GM18511 (cell line): ENCODE measurements at regions not wholly inside any gene's neighbourhood (a gene's known extent, or its start where the extent isn't known, plus 50 kb on each side); places are given as distances from the start of the nearest gene placed in this dataset.

Experiments
- ATAC-seq: cut with Tn5 transposase; IDR thresholded peaks from one replicate; pipeline ENCODE4 v1.9.1; 2021; ENCODE audit warnings: mild to moderate bottlenecking, moderate library complexity; ENCODE audit not compliant: unreplicated experiment

- no peak for ATAC-seq
Observed at GRCh38 chr10:20993830-20994527, 96.9 kb upstream of the NEBL start.

- ATAC-seq, result no peak
Observed at GRCh38 chr10:20993389-20993788, 96.3 kb upstream of the NEBL start.

- ATAC-seq, result no peak
Observed at GRCh38 chr10:20991526-20991925, 94.4 kb upstream of the NEBL start.

GRCh38 chr10:20990604-20991003, 93.5 kb upstream of the NEBL start:
- ATAC-seq, result no peak

- ATAC-seq, result no peak
Observed at GRCh38 chr10:20988357-20988983, 91.4 kb upstream of the NEBL start.

- no peak for ATAC-seq
Observed at GRCh38 chr10:20986049-20986448, 88.9 kb upstream of the NEBL start.

- no peak for ATAC-seq
Observed at GRCh38 chr10:20984662-20985061, 87.6 kb upstream of the NEBL start.

GRCh38 chr10:20981419-20981953, 84.4 kb upstream of the NEBL start:
- ATAC-seq, result no peak

- no peak for ATAC-seq
Observed at GRCh38 chr10:20978617-20979016, 81.5 kb upstream of the NEBL start.

- peak; percentile 32 for ATAC-seq
Observed at GRCh38 chr10:20977300-20977699, 80.2 kb upstream of the NEBL start.

- peak; percentile 40 for ATAC-seq
Observed at GRCh38 chr10:20976891-20977290, 79.8 kb upstream of the NEBL start.

- ATAC-seq, result no peak
Observed at GRCh38 chr10:20976390-20976789, 79.3 kb upstream of the NEBL start.

- no peak for ATAC-seq
Observed at GRCh38 chr10:20975236-20975635, 78.1 kb upstream of the NEBL start.

GRCh38 chr10:20972925-20973324, 75.8 kb upstream of the NEBL start:
- ATAC-seq, result no peak

GRCh38 chr10:20971901-20972300, 74.8 kb upstream of the NEBL start:
- ATAC-seq, result no peak

- ATAC-seq, result peak; percentile 98
Observed at GRCh38 chr10:20970708-20971107, 73.6 kb upstream of the NEBL start.

- peak; percentile 12 for ATAC-seq
Observed at GRCh38 chr10:20970044-20970443, 72.9 kb upstream of the NEBL start.

GRCh38 chr10:20966426-20966825, 69.3 kb upstream of the NEBL start:
- no peak for ATAC-seq

- no peak for ATAC-seq
Observed at GRCh38 chr10:20963721-20964595, 66.8 kb upstream of the NEBL start.

GRCh38 chr10:20963056-20963455, 65.9 kb upstream of the NEBL start:
- no peak for ATAC-seq

- ATAC-seq, result no peak
Observed at GRCh38 chr10:20962165-20962564, 65.1 kb upstream of the NEBL start.

- no peak for ATAC-seq
Observed at GRCh38 chr10:20959242-20959641, 62.1 kb upstream of the NEBL start.
